ENCODE measurements at regions not wholly inside any gene's neighbourhood (a gene's known extent, or its start where the extent isn't known, plus 50 kb on each side); places are given as distances from the start of the nearest gene placed in this dataset.

- H3K9me3 ChIP-seq (ENCODE audit: control insufficient read depth, insufficient read depth, low read length) = peaks cover 9% of the 10 kb centered on the region; the same call in 1 of the 2 replicates
- CTCF ChIA-PET = no interaction called here
- no peak for TF ChIP-seq CTCF (IDR thresholded peaks at IDR 0.05; ENCODE audit: low read depth, low read length)
- no peak overlapping the region for H3K4me3 ChIP-seq (ENCODE audit: low read depth, low read length)
- H3K27me3 ChIP-seq (ENCODE audit: control insufficient read depth, insufficient read depth, low read length) = no peaks in the 10 kb centered on the region
- H3K27ac ChIP-seq (ENCODE audit: low read depth, low read length) = no peak overlapping the region
- DNase-seq (ENCODE audit: low read depth, low spot score) = no peak
- POLR2A ChIA-PET = no interaction called here
Measured at GRCh38 chr9:119795395-119795794, 426.2 kb upstream of the BRINP1 start.

- Histone ChIP-seq H3K27me3 (ENCODE audit: control insufficient read depth, insufficient read depth, low read length) (no peaks in the 10 kb centered on the region), H3K27ac (ENCODE audit: low read depth, low read length) (no peak overlapping the region), H3K9me3 (ENCODE audit: control insufficient read depth, insufficient read depth, low read length) (peaks cover 9% of the 10 kb centered on the region; the same call in 1 of the 2 replicates), H3K4me3 (ENCODE audit: low read depth, low read length) (no peak overlapping the region)
- POLR2A ChIA-PET = no interaction called here
- no peak for TF ChIP-seq CTCF (IDR thresholded peaks at IDR 0.05; ENCODE audit: low read depth, low read length)
- CTCF ChIA-PET = no interaction called here
- DNase-seq (ENCODE audit: low read depth, low spot score) = no peak
Measured at GRCh38 chr9:119794836-119795235, 425.6 kb upstream of the BRINP1 start.

- H3K27ac ChIP-seq (ENCODE audit: low read depth, low read length) = no peak overlapping the region
- ChIA-PET POLR2A (no interaction called here), CTCF (no interaction called here)
- no peak overlapping the region for H3K4me3 ChIP-seq (ENCODE audit: low read depth, low read length)
- no peak for DNase-seq (ENCODE audit: low read depth, low spot score)
- no peaks in the 10 kb centered on the region for H3K27me3 ChIP-seq (ENCODE audit: control insufficient read depth, insufficient read depth, low read length)
- TF ChIP-seq CTCF (IDR thresholded peaks at IDR 0.05; ENCODE audit: low read depth, low read length) = no peak
- peaks cover 9% of the 10 kb centered on the region; the same call in 1 of the 2 replicates for H3K9me3 ChIP-seq (ENCODE audit: control insufficient read depth, insufficient read depth, low read length)
Measured at GRCh38 chr9:119793218-119793617, 424.0 kb upstream of the BRINP1 start.

GRCh38 chr9:119792242-119792641 lies 423.0 kb upstream of the BRINP1 start:
- H3K27ac ChIP-seq (ENCODE audit: low read depth, low read length) = no peak overlapping the region
- peaks cover 6% of the 10 kb centered on the region; the same call in 1 of the 2 replicates for H3K9me3 ChIP-seq (ENCODE audit: control insufficient read depth, insufficient read depth, low read length)
- H3K4me3 ChIP-seq (ENCODE audit: low read depth, low read length) = no peak overlapping the region
- TF ChIP-seq CTCF (IDR thresholded peaks at IDR 0.05; ENCODE audit: low read depth, low read length) = no peak
- no peak for DNase-seq (ENCODE audit: low read depth, low spot score)
- CTCF ChIA-PET = no interaction called here
- no peaks in the 10 kb centered on the region for H3K27me3 ChIP-seq (ENCODE audit: control insufficient read depth, insufficient read depth, low read length)
- POLR2A ChIA-PET = no interaction called here

- TF ChIP-seq CTCF (IDR thresholded peaks at IDR 0.05; ENCODE audit: low read depth, low read length) = no peak
- no peak for DNase-seq (ENCODE audit: low read depth, low spot score)
- H3K27ac ChIP-seq (ENCODE audit: low read depth, low read length) = no peak overlapping the region
- peaks cover 6% of the 10 kb centered on the region; the same call in 1 of the 2 replicates for H3K9me3 ChIP-seq (ENCODE audit: control insufficient read depth, insufficient read depth, low read length)
- no peak overlapping the region for H3K4me3 ChIP-seq (ENCODE audit: low read depth, low read length)
- ChIA-PET POLR2A (no interaction called here), CTCF (no interaction called here)
- no peaks in the 10 kb centered on the region for H3K27me3 ChIP-seq (ENCODE audit: control insufficient read depth, insufficient read depth, low read length)
Measured at GRCh38 chr9:119789987-119790386, 420.8 kb upstream of the BRINP1 start.

Data from AG04450 (cell line).